ENCODE measurements at regions not wholly inside any gene's neighbourhood (a gene's known extent, or its start where the extent isn't known, plus 50 kb on each side); places are given as distances from the start of the nearest gene placed in this dataset.

DNA sequence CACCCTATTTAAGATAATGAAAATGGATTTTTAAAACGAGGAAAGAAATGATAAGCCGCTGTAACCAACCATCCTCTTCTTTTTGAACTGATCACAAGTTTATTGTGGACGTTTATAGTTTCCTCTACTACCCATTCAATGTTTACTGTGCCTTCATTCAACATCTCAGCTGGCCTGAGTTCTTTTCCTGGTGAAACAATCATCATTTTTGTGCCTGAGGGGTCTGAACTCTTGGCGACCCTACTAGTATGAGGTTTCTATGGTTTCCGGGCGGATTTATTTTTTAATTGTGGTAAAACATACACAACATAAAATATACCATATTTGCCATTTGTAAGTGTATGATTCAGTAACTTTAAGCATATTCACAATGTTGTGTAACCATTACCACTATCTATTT lies 100.7 kb downstream of the SPRY1 start:
- POLR2A ChIA-PET, result no interaction called here

DNA sequence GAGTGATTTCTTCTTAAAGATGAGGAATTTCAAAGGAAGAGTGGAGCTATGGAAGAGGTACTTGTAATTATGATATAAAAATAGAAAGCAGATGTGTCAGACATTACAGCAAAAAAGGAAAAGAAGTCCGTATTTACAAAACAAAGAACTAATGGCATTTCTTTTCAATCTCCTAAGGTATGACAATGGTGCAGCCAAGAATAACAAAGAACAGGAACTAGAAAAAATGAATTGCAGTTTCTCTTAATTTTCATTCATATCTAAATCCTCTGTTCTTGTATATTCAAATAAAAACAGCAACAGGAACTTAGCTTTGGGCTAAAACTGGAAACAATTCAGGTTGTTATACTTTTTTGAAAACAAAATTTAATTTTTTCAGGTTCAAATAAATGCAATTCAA lies 105.1 kb downstream of the SPRY1 start:
- ChIA-PET CTCF (no interaction called here), POLR2A (no interaction called here)
- no peaks in the 10 kb centered on the region for H3K9me3 ChIP-seq (ENCODE audit: control extremely low read depth in 1 of 3, control insufficient read depth in 2 of 3, insufficient read depth in 1 of 3, low read length in 2 of 3)
- peaks cover 0 to 3% (median 0%) of the 10 kb centered on the region in 4 experiments for H3K27me3 ChIP-seq (replicated peaks in 1 of 4; ENCODE audit: control extremely low read depth in 1 of 4, control insufficient read depth in 3 of 4, insufficient read depth in 4 of 4, low read length in 3 of 4)
- H4K20me1 ChIP-seq (ENCODE audit: control insufficient read depth, insufficient read depth, low read length, poor library complexity, severe bottlenecking), result no peaks in the 10 kb centered on the region
- TF ChIP-seq EZH2 (IDR thresholded peaks at IDR 0.05; ENCODE audit: borderline replicate concordance, insufficient read depth, low read depth, low read length, poor library complexity, severe bottlenecking), result no peak
- TF ChIP-seq, protein P1, sequence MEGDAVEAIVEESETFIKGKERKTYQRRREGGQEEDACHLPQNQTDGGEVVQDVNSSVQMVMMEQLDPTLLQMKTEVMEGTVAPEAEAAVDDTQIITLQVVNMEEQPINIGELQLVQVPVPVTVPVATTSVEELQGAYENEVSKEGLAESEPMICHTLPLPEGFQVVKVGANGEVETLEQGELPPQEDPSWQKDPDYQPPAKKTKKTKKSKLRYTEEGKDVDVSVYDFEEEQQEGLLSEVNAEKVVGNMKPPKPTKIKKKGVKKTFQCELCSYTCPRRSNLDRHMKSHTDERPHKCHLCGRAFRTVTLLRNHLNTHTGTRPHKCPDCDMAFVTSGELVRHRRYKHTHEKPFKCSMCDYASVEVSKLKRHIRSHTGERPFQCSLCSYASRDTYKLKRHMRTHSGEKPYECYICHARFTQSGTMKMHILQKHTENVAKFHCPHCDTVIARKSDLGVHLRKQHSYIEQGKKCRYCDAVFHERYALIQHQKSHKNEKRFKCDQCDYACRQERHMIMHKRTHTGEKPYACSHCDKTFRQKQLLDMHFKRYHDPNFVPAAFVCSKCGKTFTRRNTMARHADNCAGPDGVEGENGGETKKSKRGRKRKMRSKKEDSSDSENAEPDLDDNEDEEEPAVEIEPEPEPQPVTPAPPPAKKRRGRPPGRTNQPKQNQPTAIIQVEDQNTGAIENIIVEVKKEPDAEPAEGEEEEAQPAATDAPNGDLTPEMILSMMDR (IDR thresholded peaks at IDR 0.05), result no peak
- no peaks in the 10 kb centered on the region for H3K79me2 ChIP-seq (ENCODE audit: control insufficient read depth, insufficient read depth, low read length)
- peaks cover 20% of the 10 kb centered on the region for H3K4me1 Mint-ChIP-seq
- ATAC-seq (ENCODE audit: low read depth) (no peak), DNase-seq (no peak)
- no peaks in the 10 kb centered on the region for H3K36me3 ChIP-seq (replicated peaks in 1 of 2; ENCODE audit: control extremely low read depth in 1 of 2, control insufficient read depth in 1 of 2, extremely low read depth in 1 of 2, insufficient read depth in 2 of 2, low read length in 1 of 2)
- WGBS (ENCODE audit: insufficient coverage), result no CpG with 5 or more reads among the region's 1 CpG
- no peak overlapping the region for H3K27ac Mint-ChIP-seq
- H2AFZ ChIP-seq (ENCODE audit: insufficient read depth, low read depth, low read length, poor library complexity, severe bottlenecking), result no peak overlapping the region
- H3K27ac ChIP-seq (ENCODE audit: low read length in 2 of 2), result no peak overlapping the region
- intact Hi-C loops (cut with micrococcal nuclease), result loop anchor here (10.0 kb wide), 1 partner anchor 57 kb away; no protein-coding TSS in a partner anchor
- H3K4me3 Mint-ChIP-seq, result no peak overlapping the region
- no peaks in the 10 kb centered on the region for H3K9me3 Mint-ChIP-seq (ENCODE audit: insufficient read depth)
- no peak overlapping the region for H3K9ac ChIP-seq (ENCODE audit: low read length)
- no peak overlapping the region for H3K4me3 ChIP-seq (ENCODE audit: control extremely low read depth in 1 of 5, extremely low read depth in 1 of 5, insufficient read depth in 1 of 5, low read depth in 2 of 5, low read length in 4 of 5)
- H3K27me3 Mint-ChIP-seq, result peaks cover 22% of the 10 kb centered on the region
- H3K4me2 ChIP-seq (replicated peaks; ENCODE audit: low read depth, low read length, poor library complexity, severe bottlenecking), result no peak overlapping the region
- H3K4me1 ChIP-seq (ENCODE audit: control insufficient read depth in 2 of 2, insufficient read depth in 2 of 2, low read length in 2 of 2), result peaks cover 16 to 17% of the 10 kb centered on the region in 2 donors

More for the DNA sequence above, 100.7 kb downstream of the SPRY1 start:
- H3K9me3 Mint-ChIP-seq (ENCODE audit: insufficient read depth), result no peaks in the 10 kb centered on the region
- intact Hi-C loops (cut with micrococcal nuclease), result no loop called here
- H3K4me1 Mint-ChIP-seq, result no peaks in the 10 kb centered on the region
- DNase-seq (no peak), ATAC-seq (ENCODE audit: low read depth) (no peak)
- H3K4me1 ChIP-seq (ENCODE audit: control insufficient read depth in 2 of 2, insufficient read depth in 2 of 2, low read length in 2 of 2), result no peaks in the 10 kb centered on the region
- peaks cover 1 to 5% (median 2%) of the 10 kb centered on the region in 3 donors for H3K9me3 ChIP-seq (ENCODE audit: control extremely low read depth in 1 of 3, control insufficient read depth in 2 of 3, insufficient read depth in 1 of 3, low read length in 2 of 3)
- no peaks in the 10 kb centered on the region for H3K27me3 ChIP-seq (replicated peaks in 1 of 4; ENCODE audit: control extremely low read depth in 1 of 4, control insufficient read depth in 3 of 4, insufficient read depth in 4 of 4, low read length in 3 of 4)
- no peak overlapping the region for H3K27ac ChIP-seq (ENCODE audit: low read length in 2 of 2)
- H3K79me2 ChIP-seq (ENCODE audit: control insufficient read depth, insufficient read depth, low read length), result no peaks in the 10 kb centered on the region
- no peaks in the 10 kb centered on the region for H4K20me1 ChIP-seq (ENCODE audit: control insufficient read depth, insufficient read depth, low read length, poor library complexity, severe bottlenecking)
- TF ChIP-seq EZH2 (IDR thresholded peaks at IDR 0.05; ENCODE audit: borderline replicate concordance, insufficient read depth, low read depth, low read length, poor library complexity, severe bottlenecking), result no peak
- TF ChIP-seq, protein P1 (IDR thresholded peaks at IDR 0.05), result no peak
- H3K4me2 ChIP-seq (replicated peaks; ENCODE audit: low read depth, low read length, poor library complexity, severe bottlenecking), result no peak overlapping the region
- H3K36me3 ChIP-seq (replicated peaks in 1 of 2; ENCODE audit: control extremely low read depth in 1 of 2, control insufficient read depth in 1 of 2, extremely low read depth in 1 of 2, insufficient read depth in 2 of 2, low read length in 1 of 2), result no peaks in the 10 kb centered on the region
- H3K27me3 Mint-ChIP-seq, result peaks cover 4% of the 10 kb centered on the region
- H3K27ac Mint-ChIP-seq, result no peak overlapping the region
- 100% methylated on average over 1 of the region's 6 CpGs for WGBS (ENCODE audit: insufficient coverage)
- no peak overlapping the region for H3K4me3 Mint-ChIP-seq
- H3K4me3 ChIP-seq (ENCODE audit: control extremely low read depth in 1 of 5, extremely low read depth in 1 of 5, insufficient read depth in 1 of 5, low read depth in 2 of 5, low read length in 4 of 5), result no peak overlapping the region
- no peak overlapping the region for H2AFZ ChIP-seq (ENCODE audit: insufficient read depth, low read depth, low read length, poor library complexity, severe bottlenecking)
- no peak overlapping the region for H3K9ac ChIP-seq (ENCODE audit: low read length)
- CTCF ChIA-PET, result no interaction called here

All from B cell (primary cell).